ENCODE measurements at regions not wholly inside any gene's neighbourhood (a gene's known extent, or its start where the extent isn't known, plus 50 kb on each side); places are given as distances from the start of the nearest gene placed in this dataset.
A peak's percentile ranks its signal among the peaks of the same experiment; 100 is the strongest.

- H3K9me3 Mint-ChIP-seq (ENCODE audit: unreplicated experiment) = peaks cover 7% of the 10 kb centered on the region
- ChIA-PET CTCF (no interaction called here), POLR2A (no interaction called here)
- no peak overlapping the region for H3K4me3 Mint-ChIP-seq (ENCODE audit: unreplicated experiment)
- H3K27me3 Mint-ChIP-seq (ENCODE audit: insufficient read depth, unreplicated experiment) = no peaks in the 10 kb centered on the region
- no peak for DNase-seq (ENCODE audit: unreplicated experiment)
- TF ChIP-seq, protein P1, sequence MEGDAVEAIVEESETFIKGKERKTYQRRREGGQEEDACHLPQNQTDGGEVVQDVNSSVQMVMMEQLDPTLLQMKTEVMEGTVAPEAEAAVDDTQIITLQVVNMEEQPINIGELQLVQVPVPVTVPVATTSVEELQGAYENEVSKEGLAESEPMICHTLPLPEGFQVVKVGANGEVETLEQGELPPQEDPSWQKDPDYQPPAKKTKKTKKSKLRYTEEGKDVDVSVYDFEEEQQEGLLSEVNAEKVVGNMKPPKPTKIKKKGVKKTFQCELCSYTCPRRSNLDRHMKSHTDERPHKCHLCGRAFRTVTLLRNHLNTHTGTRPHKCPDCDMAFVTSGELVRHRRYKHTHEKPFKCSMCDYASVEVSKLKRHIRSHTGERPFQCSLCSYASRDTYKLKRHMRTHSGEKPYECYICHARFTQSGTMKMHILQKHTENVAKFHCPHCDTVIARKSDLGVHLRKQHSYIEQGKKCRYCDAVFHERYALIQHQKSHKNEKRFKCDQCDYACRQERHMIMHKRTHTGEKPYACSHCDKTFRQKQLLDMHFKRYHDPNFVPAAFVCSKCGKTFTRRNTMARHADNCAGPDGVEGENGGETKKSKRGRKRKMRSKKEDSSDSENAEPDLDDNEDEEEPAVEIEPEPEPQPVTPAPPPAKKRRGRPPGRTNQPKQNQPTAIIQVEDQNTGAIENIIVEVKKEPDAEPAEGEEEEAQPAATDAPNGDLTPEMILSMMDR (IDR thresholded peaks at IDR 0.05; ENCODE audit: unreplicated experiment) = no peak
- no peaks in the 10 kb centered on the region for H3K36me3 Mint-ChIP-seq (ENCODE audit: insufficient read depth, unreplicated experiment)
- no TSS peak for BruUV-seq (replicated peaks)
- H3K4me1 Mint-ChIP-seq (ENCODE audit: insufficient read depth, unreplicated experiment) = no peaks in the 10 kb centered on the region
- intact Hi-C loops (cut with micrococcal nuclease) = no loop called here
- H3K27ac Mint-ChIP-seq (ENCODE audit: low read depth, unreplicated experiment) = no peak overlapping the region
Observed at GRCh38 chr5:165882099-165882498, 2376.7 kb downstream of the MAT2B start.

GRCh38 chr5:165885623-165886350, 2380.4 kb downstream of the MAT2B start:
- Mint-ChIP-seq H3K9me3 (ENCODE audit: unreplicated experiment) (peaks cover 7% of the 10 kb centered on the region), H3K4me1 (ENCODE audit: insufficient read depth, unreplicated experiment) (no peaks in the 10 kb centered on the region), H3K4me3 (ENCODE audit: unreplicated experiment) (no peak overlapping the region), H3K27ac (ENCODE audit: low read depth, unreplicated experiment) (no peak overlapping the region), H3K36me3 (ENCODE audit: insufficient read depth, unreplicated experiment) (no peaks in the 10 kb centered on the region), H3K27me3 (ENCODE audit: insufficient read depth, unreplicated experiment) (no peaks in the 10 kb centered on the region)
- ChIA-PET POLR2A (no interaction called here), CTCF (interaction anchor here (0.8 kb wide), 1 partner anchor 255 kb away, joined by 6 read pairs; no protein-coding TSS in a partner anchor)
- TF ChIP-seq, protein P1 (IDR thresholded peaks at IDR 0.05; ENCODE audit: unreplicated experiment) = no peak
- intact Hi-C loops (cut with micrococcal nuclease) = no loop called here
- BruUV-seq (replicated peaks) = no TSS peak
- DNase-seq (ENCODE audit: unreplicated experiment) = no peak

- TF ChIP-seq, protein P1 (IDR thresholded peaks at IDR 0.05; ENCODE audit: unreplicated experiment) = no peak
- no peak for DNase-seq (ENCODE audit: unreplicated experiment)
- no TSS peak for BruUV-seq (replicated peaks)
- POLR2A ChIA-PET = interaction anchor here (0.6 kb wide), 1 partner anchor 10 kb away, joined by 3 read pairs; no protein-coding TSS in a partner anchor
- Mint-ChIP-seq H3K4me1 (ENCODE audit: insufficient read depth, unreplicated experiment) (peaks cover 1% of the 10 kb centered on the region), H3K27ac (ENCODE audit: low read depth, unreplicated experiment) (no peak overlapping the region), H3K9me3 (ENCODE audit: unreplicated experiment) (peaks cover 7% of the 10 kb centered on the region), H3K27me3 (ENCODE audit: insufficient read depth, unreplicated experiment) (no peaks in the 10 kb centered on the region), H3K36me3 (ENCODE audit: insufficient read depth, unreplicated experiment) (no peaks in the 10 kb centered on the region), H3K4me3 (ENCODE audit: unreplicated experiment) (no peak overlapping the region)
- intact Hi-C loops (cut with micrococcal nuclease) = no loop called here
- CTCF ChIA-PET = no interaction called here
Observed at GRCh38 chr5:165887147-165887546, 2381.7 kb downstream of the MAT2B start.

- no peak overlapping the region for H3K27ac Mint-ChIP-seq (ENCODE audit: low read depth, unreplicated experiment)
- DNase-seq (ENCODE audit: unreplicated experiment) = no peak
- peaks cover 6% of the 10 kb centered on the region for H3K36me3 Mint-ChIP-seq (ENCODE audit: insufficient read depth, unreplicated experiment)
- peaks cover 8% of the 10 kb centered on the region for H3K4me1 Mint-ChIP-seq (ENCODE audit: insufficient read depth, unreplicated experiment)
- intact Hi-C loops (cut with micrococcal nuclease) = no loop called here
- H3K27me3 Mint-ChIP-seq (ENCODE audit: insufficient read depth, unreplicated experiment) = no peaks in the 10 kb centered on the region
- H3K9me3 Mint-ChIP-seq (ENCODE audit: unreplicated experiment) = no peaks in the 10 kb centered on the region
- ChIA-PET CTCF (interaction anchor here (0.7 kb wide), 1 partner anchor 688 kb away, joined by 3 read pairs; no protein-coding TSS in a partner anchor), POLR2A (interaction anchor here (0.5 kb wide), 1 partner anchor 49 kb away, joined by 4 read pairs; no protein-coding TSS in a partner anchor)
- BruUV-seq (replicated peaks) = no TSS peak
- peak overlapping the region; percentile 45 for H3K4me3 Mint-ChIP-seq (ENCODE audit: unreplicated experiment)
- TF ChIP-seq, protein P1 (IDR thresholded peaks at IDR 0.05; ENCODE audit: unreplicated experiment) = no peak
Observed at GRCh38 chr5:165892383-165892782, 2387.0 kb downstream of the MAT2B start.

Measured in MCF 10A (cell line).